Pancreas (tissue), 10 donors: ENCODE measurements at regions not wholly inside any gene's neighbourhood (a gene's known extent, or its start where the extent isn't known, plus 50 kb on each side); places are given as distances from the start of the nearest gene placed in this dataset.

Source experiments
- ATAC-seq, 4 donors: fragments of 200-7000 bp; cut with Tn5 transposase; one replicate each; pipeline versions ENCODE4 v1.8.0 to v1.9.1; 2020; ENCODE audit warnings: mild to moderate bottlenecking in 4 of 4, moderate library complexity in 4 of 4
- DNase-seq, 6 donors: peaks; one replicate each; pipeline ENCODE4 v3.0.0-alpha.2; 2020
- FAIRE-seq: peaks from 2 replicates; lab custom pipeline; 2012; peaks lifted over from hg19 to GRCh38; lab: Jason Lieb, UNC
- H3K27ac ChIP-seq, 4 donors: fragments of 200-600 bp; sonication (generic); 1 replicate in 3 of 4; 2 replicates in 1 of 4; pipeline versions ENCODE4 v1.5.0 to v1.8.0; 2020
- H3K27me3 ChIP-seq, 4 donors: fragments of 200-600 bp; one replicate each; pipeline ENCODE4 v1.8.0; 2021
- H3K36me3 ChIP-seq, 3 donors: fragments of 200-600 bp; sonication (generic) in 1 of 3; one replicate each; pipeline versions ENCODE4 v1.5.0 to v1.8.0; 2020 to 2021
- H3K4me1 ChIP-seq, 3 donors: fragments of 200-600 bp; one replicate each; pipeline ENCODE4 v1.8.0; 2021
- H3K4me3 ChIP-seq, 4 donors: fragments of 200-600 bp; sonication (generic) in 2 of 4; one replicate each; pipeline versions ENCODE4 v1.5.0 to v1.8.0; 2020 to 2021
- H3K9me3 ChIP-seq, 4 donors: fragments of 200-600 bp; one replicate each; pipeline ENCODE4 v1.8.0; 2021
- CTCF ChIP-seq, 4 donors: fragments of 200-600 bp; sonication (generic) in 3 of 4; IDR thresholded peaks; one replicate each; pipeline versions ENCODE4 v1.5.0 to v1.8.0; 2021; ENCODE audit warnings: antibody characterized with exemption in 4 of 4
- WGBS, 2 donors: extraction: QIAGEN DNeasy Blood & Tissue Kit; methylation state at CpG; one replicate each; pipeline ENCODE4 v1.1.7; 2013; 5-methylcytosine and 5-hydroxymethylcytosine counted together
- intact Hi-C, 3 donors: fragments of 100-400 bp; cut with DNase I; formaldehyde crosslinking; loops; one replicate each; pipeline versions ENCODE4 v1.11.1 to v1.14.2; 2022
- donor health status: healthy with polysubstance abuse.
- donor health status: DM: no; HTN: no; CAD: no; lungs with moderate emphysema.
- donor health status: DM: no; HTN: no; CAD: no.
- donor health status: control.
- donor health status: control.
- donor health status: Bipolar disorder and iron deficiency.
- donor health status: DM: yes; HTN: yes; CAD: no.
- donor health status: DM: no; HTN: no; CAD: no.
- donor health status: DM: no; HTN: no; CAD: no.
- donor health status: DM: yes; HTN: yes; CAD: no.

- no peaks in the 10 kb centered on the region for H3K9me3 ChIP-seq
- no peak overlapping the region for H3K4me3 ChIP-seq
- FAIRE-seq (no peak), ATAC-seq (no peak), DNase-seq (no peak)
- no peak overlapping the region for H3K27ac ChIP-seq
- intact Hi-C loops = loop anchor here in 1 of 3 donors (10.0 kb wide), 1 partner anchor 145 kb away; no protein-coding TSS in a partner anchor
- no peaks in the 10 kb centered on the region for H3K36me3 ChIP-seq
- 91 to 92% methylated on average over 16 of the region's 16 CpGs for WGBS, 2 donors
- H3K27me3 ChIP-seq = no peaks in the 10 kb centered on the region
- no peaks in the 10 kb centered on the region for H3K4me1 ChIP-seq
- TF ChIP-seq CTCF (IDR thresholded peaks at IDR 0.05) = no peak
Observed at GRCh38 chr5:79849486-79850315, 141.4 kb downstream of the MTX3 start.
